Fibroblast of mammary gland (primary cell): ENCODE measurements at regions not wholly inside any gene's neighbourhood (a gene's known extent, or its start where the extent isn't known, plus 50 kb on each side); places are given as distances from the start of the nearest gene placed in this dataset.
"Not testable (repeated sequence)": the region's sequence is repeated elsewhere in the genome, so short reads cannot be mapped to it uniquely, and the experiment has no call there.

Experiments
- DNase-seq: peaks from one replicate; pipeline ENCODE4 v3.0.0-alpha.2; 2010; ENCODE audit warnings: low read depth
- H3K4me3 ChIP-seq: 2 replicates; pipeline ENCODE4 v1.5.1; 2011; ENCODE audit warnings: low read depth, mild to moderate bottlenecking, low read length, moderate library complexity; ENCODE audit not compliant: control insufficient read depth
- CTCF ChIP-seq: conservative IDR thresholded peaks from 2 replicates; pipeline ENCODE4 v1.5.1; 2011; ENCODE audit warnings: low read depth, low read length, inconsistent platforms; ENCODE audit not compliant: control insufficient read depth, insufficient read depth

GRCh38 chr10:125252937-125253336, 92.6 kb upstream of the CTBP2 start:
- H3K4me3 ChIP-seq, result no peak overlapping the region
- DNase-seq, result no peak
- TF ChIP-seq CTCF, result no peak

- not testable (repeated sequence) for DNase-seq, H3K4me3 ChIP-seq
Observed at GRCh38 chr10:125250834-125251233, 90.5 kb upstream of the CTBP2 start.

GRCh38 chr10:125249948-125250347, 89.6 kb upstream of the CTBP2 start:
- TF ChIP-seq CTCF, result no peak
- no peak for DNase-seq
- no peak overlapping the region for H3K4me3 ChIP-seq

GRCh38 chr10:125248489-125248888, 88.1 kb upstream of the CTBP2 start:
- no peak for DNase-seq
- H3K4me3 ChIP-seq, result no peak overlapping the region
- TF ChIP-seq CTCF, result no peak

- DNase-seq, result no peak
- H3K4me3 ChIP-seq, result no peak overlapping the region
- TF ChIP-seq CTCF, result no peak
Observed at GRCh38 chr10:125247576-125247975, 87.2 kb upstream of the CTBP2 start.

- no peak for TF ChIP-seq CTCF
- no peak overlapping the region for H3K4me3 ChIP-seq
- no peak for DNase-seq
Observed at GRCh38 chr10:125243532-125244253, 83.3 kb upstream of the CTBP2 start.

GRCh38 chr10:125238682-125239081, 78.3 kb upstream of the CTBP2 start:
- no peak for TF ChIP-seq CTCF
- H3K4me3 ChIP-seq, result no peak overlapping the region
- DNase-seq, result no peak
